HG02588 (cell line): ENCODE measurements at regions not wholly inside any gene's neighbourhood (a gene's known extent, or its start where the extent isn't known, plus 50 kb on each side); places are given as distances from the start of the nearest gene placed in this dataset.

Experiments
- ATAC-seq: cut with Tn5 transposase; IDR thresholded peaks from one replicate; pipeline ENCODE4 v1.9.1; 2021; ENCODE audit warnings: mild to moderate bottlenecking, moderate library complexity; ENCODE audit not compliant: unreplicated experiment

DNA sequence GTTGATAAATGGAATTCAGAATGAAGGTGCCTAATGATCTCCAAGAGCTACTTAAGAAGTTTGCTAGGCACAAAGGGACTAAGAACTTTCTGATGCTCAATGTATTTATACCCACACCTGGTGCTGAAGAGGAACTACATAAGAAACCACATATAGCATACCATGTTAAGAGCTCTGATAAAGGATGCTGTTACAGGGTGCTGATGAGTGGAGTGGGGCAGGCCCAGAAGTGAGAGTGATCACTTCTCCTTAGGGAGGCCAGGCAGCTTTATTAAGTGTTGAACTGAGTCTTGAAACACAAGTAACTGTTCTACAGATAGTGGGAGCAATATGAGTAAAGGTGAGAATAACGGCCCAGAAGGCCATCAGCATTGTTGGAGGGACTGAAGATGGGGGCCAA is 68.3 kb upstream of the CHRDL1 start:
- no peak for ATAC-seq

DNA sequence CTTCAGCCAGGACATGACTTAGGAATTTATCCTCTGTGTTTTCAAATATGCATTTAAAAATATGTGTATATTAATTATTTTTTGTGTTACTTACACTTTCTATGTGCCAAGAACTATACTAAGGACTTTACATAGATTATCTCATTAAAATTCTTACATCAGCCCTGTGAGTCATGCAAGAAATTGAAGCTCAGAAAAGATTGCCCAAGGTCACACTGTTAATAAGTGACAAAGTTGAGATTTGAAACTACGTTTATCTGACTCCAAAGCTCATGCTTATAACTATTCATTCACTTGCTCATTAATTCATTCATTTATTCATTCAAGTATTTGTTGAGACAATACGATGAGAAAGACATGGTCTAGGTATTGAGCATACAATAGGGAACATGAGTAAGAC is 62.9 kb upstream of the CHRDL1 start:
- ATAC-seq: no peak

DNA sequence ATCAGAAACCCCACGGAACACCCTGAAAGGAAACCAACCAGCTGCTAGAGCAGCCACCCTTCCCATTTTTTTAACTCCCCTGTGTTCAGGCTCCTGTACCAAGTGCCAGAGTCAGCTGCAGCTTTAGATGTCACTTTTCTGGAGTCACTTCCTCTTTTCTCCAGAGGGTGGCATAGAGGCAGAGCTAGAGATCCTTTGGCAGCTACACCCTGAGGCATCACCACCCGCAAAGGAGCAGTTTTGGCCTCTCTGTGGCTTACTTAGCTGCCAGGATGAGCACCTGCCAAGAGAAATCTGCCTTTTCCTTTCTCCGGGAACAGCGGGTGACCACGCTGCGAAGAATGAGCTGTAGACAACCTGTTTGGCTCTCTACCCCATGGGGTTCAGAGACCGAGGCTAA is 58.0 kb upstream of the CHRDL1 start:
- no peak for ATAC-seq

DNA sequence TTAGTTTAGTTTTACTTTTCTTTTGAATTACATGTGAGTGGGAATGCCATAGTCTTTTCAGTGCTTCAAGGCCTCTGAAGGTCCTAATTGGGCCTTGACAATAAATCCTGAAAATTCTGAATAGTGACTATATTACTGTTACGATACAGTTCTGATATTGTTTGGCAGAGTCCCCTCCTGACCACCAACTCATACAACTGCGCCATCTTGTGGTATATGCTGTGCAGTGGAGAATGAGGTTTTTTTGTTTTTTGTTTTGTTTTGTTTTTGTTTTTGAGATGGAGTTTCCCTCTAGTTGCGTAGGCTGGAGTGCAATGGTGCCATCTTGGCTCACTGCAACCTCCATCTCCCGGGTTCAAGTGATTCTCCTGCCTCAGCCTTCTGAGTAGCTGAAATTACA is 56.6 kb upstream of the CHRDL1 start:
- no peak for ATAC-seq

DNA sequence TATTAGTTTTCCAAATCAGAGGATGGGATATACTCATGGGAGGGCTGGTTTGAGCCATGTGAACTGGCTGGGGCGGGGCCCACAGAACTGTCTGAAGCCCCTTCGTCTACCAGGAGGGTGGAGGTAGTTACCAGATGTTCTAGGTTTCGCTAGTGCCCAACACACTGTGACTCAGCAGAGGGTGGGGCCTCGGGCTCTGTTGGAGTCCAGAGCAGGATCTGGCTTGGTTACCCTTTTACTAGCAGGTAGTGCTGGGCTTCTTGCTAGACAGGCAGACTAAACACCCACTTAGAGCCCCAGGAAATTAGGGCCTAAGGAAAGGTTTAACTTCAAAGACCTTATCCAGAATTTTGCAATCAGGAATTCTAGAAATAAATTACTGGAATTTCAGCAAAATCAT is 56.2 kb upstream of the CHRDL1 start:
- no peak for ATAC-seq

DNA sequence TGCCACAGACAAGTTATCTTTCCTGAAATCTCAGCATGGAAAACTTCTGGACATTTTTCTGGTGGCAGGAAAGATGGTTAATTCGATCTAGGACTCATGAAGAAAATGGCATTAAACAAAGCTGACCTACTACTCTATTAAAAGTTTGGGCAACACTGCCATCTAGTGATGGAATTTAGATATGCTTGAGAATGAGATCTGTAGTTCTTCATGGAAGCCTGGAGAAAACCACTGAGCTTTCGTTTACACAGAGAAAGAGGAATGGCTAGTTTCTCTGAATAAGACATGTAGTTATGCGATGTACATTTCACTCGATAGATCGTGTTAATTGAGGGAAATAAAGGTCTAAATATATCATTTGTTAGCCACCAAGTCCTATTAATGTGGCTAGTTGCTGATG is 51.7 kb upstream of the CHRDL1 start:
- ATAC-seq: peak; percentile 78

DNA sequence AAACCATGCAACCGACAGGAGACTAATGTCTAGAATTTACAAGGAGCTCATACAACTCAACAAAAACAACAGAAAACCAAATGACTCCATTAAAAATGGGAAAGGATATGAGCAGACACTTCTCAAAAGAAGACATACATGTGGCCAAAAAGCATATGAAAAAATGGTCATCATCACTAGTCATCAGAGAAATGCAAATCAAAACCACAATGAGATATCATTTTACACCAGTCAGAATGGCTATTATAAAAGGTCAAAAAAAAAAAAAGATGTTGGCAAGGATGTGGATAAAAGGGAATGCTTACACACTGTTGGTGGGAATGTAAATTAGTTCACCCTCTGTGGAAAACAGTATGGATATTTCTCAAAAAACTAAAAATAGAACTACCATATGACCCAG is 50.5 kb upstream of the CHRDL1 start:
- ATAC-seq: no peak
